ENCODE measurements at regions not wholly inside any gene's neighbourhood (a gene's known extent, or its start where the extent isn't known, plus 50 kb on each side); places are given as distances from the start of the nearest gene placed in this dataset.

DNA sequence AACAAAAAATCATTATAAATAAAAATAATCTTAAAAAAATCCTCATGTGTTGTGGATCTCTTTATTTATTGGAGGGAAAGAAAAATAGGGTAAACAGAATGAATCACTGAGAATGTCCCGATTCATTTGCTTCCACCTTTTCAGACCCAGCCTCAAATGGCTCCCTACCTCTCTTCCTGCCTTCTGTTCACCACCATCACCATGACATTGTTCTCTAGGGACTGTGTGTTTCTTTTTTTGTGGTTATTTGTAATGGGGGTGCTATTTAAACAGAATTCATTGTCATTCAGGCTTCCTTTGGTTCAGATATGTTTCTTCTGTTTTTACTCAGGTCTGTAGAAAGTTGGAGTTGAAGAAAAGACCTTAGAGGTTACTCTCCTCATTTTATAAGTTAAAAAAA, 198.2 kb downstream of the KIF4B start:
- DNase-seq = no peak

- DNase-seq = no peak
These were observed 208.8 kb downstream of the KIF4B start for GRCh38 chr5:155222393-155222792.

GRCh38 chr5:155229135-155229534, 215.6 kb downstream of the KIF4B start:
- no peak for DNase-seq

DNA sequence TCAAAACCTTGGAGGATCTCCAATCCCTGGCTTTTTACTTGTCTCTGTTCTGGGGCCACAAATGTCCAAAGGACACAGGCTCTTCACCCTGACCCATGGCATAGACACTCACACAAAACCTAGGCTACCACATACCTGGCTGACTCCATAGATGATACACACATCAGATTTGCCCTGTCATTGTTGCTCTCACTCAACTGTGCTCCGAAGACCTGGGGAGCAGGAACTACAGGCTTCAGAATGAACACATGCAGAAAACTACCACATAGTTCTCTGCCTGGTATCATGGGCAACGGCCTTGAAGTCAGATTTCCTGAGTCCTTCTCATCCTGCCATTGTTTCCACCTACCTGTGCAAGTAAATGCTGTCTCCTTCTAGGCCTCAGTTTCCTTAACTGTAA, 226.2 kb downstream of the KIF4B start:
- DNase-seq = no peak

- no peak for DNase-seq
These were observed 237.0 kb downstream of the KIF4B start for GRCh38 chr5:155250596-155250995.

DNA sequence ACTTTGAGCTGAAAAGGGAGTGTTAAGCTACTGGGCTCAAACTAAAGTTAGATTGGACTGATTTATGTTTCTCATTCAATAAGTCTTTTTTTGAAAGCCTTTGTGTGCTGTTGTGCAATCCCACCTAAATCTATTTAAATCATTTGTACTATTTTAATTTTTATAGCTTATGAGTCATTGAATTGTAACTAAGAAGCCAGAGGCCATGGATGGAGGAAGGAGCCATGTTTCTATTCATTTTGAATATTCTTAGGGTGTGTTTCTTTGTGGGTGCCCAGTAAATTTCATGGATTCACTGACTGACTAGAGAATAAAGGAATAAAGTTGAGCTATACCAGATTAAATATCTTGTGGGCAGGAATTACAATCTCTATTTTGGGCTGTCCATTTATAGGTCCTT, 238.5 kb downstream of the KIF4B start:
- DNase-seq = no peak

DNA sequence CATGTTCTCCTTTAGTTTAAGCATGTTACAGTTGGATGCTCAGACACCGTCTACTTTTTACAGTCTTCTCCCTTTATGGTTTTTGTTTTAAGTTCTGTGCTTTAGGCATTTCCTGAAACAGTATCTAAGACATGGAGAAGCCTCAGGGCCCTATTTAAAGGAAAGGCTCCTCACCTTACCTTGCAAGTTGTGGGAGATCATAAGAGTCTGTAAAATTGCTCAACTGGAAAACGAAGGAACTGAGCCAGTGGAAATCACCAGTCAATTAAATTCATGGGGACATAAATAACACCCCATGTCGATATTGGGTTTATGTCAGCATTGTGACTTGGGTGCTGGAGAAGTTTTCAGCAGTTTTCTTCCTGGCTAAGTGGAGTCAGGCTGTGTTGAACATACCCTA, 239.2 kb downstream of the KIF4B start:
- no peak for DNase-seq

DNA sequence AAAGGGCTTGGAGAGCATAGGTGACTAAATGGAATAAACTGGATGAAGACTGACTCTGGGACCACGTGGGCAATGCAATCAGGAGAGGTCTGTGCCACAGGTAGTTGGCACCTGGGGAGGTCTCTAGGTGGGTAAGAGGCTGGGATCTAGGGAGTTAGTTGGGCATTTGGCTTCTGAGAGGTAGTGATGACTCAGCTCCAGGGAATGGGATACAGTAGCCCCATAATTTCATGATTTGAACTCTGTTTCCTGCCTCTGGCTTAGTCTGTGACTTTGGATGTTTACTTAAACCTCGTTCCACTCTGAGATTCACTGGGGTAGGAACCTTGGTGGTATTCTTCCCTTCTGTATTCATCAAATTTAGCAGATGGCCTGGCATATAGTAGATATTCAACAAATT, 240.8 kb downstream of the KIF4B start:
- DNase-seq = no peak

GRCh38 chr5:155258161-155258560, 244.6 kb downstream of the KIF4B start:
- no peak for DNase-seq

DNA sequence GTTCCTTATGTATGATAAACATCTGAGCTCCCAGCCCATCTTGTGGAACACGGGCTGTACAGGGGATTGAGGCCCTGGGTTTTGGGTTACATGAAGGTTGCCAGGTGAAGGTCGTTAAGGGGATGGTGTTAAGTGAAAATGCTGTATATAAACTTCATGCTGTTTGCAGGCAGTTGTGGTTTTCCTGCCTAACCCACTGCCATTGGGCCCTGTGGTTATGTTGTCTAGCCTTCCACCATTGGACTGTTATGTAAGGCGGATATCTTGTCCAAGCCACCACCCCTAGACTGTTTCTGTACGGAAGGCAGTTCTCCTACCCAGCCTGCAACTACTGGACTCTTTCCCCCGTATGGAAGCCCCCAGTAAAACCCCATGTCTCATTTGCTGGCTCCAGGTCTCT, 246.1 kb downstream of the KIF4B start:
- DNase-seq = no peak

DNA sequence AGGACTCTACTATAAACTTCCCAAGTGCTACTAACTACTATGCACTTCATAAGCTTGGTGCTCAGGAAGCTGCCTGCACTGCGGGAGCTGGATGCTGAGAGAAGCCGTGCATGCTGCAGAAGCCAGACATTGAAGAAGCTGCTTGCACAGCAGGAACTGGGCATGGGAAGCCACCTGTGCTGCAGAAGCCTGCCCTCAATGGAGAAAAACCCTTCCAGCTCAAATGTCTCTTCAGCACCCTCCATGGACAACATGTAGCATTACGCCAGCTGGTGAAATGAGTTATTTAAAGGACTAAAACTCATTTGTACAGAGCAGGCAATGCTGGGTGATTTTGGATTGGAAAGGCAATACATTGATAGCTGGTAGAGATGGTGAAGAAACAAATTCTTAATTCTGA, 247.2 kb downstream of the KIF4B start:
- DNase-seq = no peak

DNA sequence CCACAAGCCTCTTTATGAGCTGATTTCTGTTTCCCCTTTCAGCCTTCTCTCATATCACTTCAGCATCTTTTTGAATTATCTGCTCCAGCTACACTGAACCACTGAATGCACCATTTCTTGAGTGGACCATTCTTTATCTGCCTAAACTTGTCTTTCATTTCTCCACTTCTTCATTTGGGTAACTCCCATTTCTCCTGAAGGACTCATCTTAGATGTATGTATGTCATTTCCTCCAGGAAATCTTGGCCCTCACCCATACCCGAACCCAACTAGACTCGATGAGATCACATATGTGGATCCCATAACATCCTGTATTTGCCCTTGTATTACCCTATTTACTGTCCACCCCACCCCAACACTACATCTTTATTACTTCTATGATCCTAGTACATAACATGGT, 249.8 kb downstream of the KIF4B start:
- DNase-seq = no peak

- no peak for DNase-seq
These were observed 251.3 kb downstream of the KIF4B start for GRCh38 chr5:155264809-155265208.

GRCh38 chr5:155268770-155269425, 255.3 kb downstream of the KIF4B start:
- no peak for DNase-seq

- DNase-seq = no peak
These were observed 257.2 kb downstream of the KIF4B start for GRCh38 chr5:155270725-155271124.

DNA sequence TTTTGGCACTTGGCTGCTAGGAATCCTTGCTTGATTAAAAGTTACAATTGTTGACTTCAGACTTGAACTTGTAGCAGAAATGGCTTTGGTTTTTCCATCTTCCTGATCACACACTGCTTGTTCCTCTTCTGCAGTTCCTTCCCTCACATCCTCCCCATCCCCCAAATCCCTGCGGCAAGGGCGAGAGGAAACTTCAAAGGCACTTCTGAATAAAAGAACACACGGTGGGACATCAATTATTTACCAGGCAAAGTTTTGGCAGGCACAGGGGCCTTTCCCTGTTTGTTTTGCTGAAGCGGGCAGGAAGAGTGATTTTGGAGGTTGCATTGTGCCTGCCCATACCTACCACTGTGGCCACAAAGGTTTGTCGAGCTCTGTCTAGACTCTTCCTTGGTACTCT, 260.9 kb downstream of the KIF4B start:
- DNase-seq = no peak

DNA sequence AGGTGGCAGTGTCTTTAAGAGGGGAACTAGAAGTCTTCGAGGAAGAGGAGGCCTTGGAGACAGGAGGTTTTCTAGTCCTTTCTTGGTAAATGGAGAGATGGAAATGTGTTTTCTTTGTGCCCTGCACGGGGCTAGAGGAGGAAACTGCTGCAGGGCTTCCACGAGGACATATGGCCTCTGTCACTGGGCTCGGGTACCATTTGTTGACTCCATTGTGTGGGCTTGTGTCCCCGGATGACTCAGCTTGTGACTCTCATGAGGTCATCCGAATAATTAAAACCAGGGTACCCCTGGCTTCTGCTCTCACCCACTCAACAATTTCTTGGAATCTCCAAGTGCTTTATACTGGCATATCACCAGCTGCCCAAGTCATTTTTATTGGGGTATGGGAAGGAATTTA, 261.7 kb downstream of the KIF4B start:
- no peak for DNase-seq

- no peak for DNase-seq
These were observed 262.7 kb downstream of the KIF4B start for GRCh38 chr5:155276231-155276630.

DNA sequence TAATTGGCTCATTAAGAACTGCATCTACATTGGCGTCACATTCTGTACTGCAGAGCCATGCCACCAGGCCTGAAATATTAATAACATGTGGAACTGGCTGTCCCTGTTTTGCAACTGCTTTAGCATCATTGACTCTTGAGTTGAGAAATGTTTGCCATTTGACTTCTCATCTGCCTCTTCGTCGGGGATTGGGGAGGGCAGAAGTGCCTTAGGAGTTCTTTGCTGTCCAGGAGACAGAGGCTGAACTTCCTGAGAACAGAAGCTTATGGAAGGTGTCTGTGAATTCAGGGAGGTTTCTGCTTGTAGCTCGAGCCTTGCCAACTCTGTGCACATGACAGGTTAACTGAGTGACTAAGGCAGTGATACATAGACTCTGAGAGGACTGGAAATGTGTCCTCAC, 265.0 kb downstream of the KIF4B start:
- no peak for DNase-seq

DNA sequence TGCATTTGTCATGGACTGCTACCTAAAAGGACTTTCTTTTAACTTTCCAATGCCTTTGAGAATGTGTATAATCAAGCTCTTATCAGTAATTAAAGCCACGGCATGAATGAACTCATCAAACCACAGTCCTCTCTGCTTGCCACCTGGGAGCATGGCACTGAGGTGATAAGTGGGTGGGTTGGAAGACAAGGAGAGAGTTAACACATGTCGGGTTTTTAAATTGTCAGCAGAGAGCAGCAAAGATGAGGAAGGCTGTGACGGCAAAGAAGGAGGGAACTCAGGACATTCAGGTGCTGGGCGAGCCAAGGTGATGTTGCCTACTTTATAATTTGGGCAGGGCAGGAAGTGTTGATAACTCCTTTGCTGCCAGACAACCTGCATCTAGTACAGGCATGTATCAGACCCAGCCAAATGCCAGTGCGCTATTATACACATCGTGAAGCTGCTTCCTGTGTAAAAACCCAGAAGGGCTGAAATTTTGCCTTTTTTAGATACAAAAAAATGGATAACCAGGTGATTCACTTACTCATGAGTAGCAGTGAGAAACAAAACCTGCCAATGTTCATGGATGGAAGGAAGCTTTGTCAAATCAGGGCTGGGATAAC, 269.1 kb downstream of the KIF4B start:
- DNase-seq = no peak

DNA sequence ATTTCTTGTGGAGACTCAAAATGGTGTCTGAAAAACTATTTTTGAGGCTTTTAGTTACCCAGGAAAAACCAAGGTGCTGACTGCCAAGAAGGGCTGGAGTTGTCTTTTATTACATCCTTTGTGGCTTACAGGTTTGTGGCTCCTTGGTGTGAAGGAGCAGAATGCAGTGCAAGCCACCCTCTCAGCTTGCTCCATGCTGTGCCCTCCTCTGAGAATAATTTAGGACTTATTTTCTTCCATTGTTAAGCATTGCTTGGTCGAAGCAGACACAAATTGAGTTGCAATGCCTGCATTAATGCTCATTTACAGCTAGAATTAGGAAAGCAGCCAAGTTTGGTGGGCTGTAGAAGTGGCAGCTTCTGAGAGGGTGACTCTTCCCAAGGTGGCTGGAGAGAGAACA, 272.2 kb downstream of the KIF4B start:
- no peak for DNase-seq

GRCh38 chr5:155290937-155291336, 277.4 kb downstream of the KIF4B start:
- no peak for DNase-seq

GRCh38 chr5:155293605-155294178, 280.1 kb downstream of the KIF4B start:
- DNase-seq = no peak

- DNase-seq = no peak
These were observed 281.6 kb downstream of the KIF4B start for GRCh38 chr5:155295111-155295510.

Measured in NK-92 treated with Interleukin-12 subunit alpha and Interleukin-12 subunit beta, amount 100 ng/mL, for 24 hours (cell line).